ENCODE measurements at regions not wholly inside any gene's neighbourhood (a gene's known extent, or its start where the extent isn't known, plus 50 kb on each side); places are given as distances from the start of the nearest gene placed in this dataset.

GRCh38 chr4:77493829-77494551, 111.6 kb upstream of the CXCL13 start:
- no peak for TF ChIP-seq POLR2A (IDR thresholded peaks at IDR 0.05)
- TF ChIP-seq, protein P1, sequence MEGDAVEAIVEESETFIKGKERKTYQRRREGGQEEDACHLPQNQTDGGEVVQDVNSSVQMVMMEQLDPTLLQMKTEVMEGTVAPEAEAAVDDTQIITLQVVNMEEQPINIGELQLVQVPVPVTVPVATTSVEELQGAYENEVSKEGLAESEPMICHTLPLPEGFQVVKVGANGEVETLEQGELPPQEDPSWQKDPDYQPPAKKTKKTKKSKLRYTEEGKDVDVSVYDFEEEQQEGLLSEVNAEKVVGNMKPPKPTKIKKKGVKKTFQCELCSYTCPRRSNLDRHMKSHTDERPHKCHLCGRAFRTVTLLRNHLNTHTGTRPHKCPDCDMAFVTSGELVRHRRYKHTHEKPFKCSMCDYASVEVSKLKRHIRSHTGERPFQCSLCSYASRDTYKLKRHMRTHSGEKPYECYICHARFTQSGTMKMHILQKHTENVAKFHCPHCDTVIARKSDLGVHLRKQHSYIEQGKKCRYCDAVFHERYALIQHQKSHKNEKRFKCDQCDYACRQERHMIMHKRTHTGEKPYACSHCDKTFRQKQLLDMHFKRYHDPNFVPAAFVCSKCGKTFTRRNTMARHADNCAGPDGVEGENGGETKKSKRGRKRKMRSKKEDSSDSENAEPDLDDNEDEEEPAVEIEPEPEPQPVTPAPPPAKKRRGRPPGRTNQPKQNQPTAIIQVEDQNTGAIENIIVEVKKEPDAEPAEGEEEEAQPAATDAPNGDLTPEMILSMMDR (IDR thresholded peaks at IDR 0.05) = no peak

Data from esophagus squamous epithelium (tissue), 4 donors.